NOMO-1 (cell line): ENCODE measurements at regions not wholly inside any gene's neighbourhood (a gene's known extent, or its start where the extent isn't known, plus 50 kb on each side); places are given as distances from the start of the nearest gene placed in this dataset.
"Not testable (repeated sequence)": the region's sequence is repeated elsewhere in the genome, so short reads cannot be mapped to it uniquely, and the experiment has no call there.

Experiments
- DNase-seq, 2 experiments: peaks; one replicate each; lab custom pipeline; 2025; ENCODE audit not compliant: unreplicated experiment in 2 of 2; lab: John Stamatoyannopoulos, UW

DNA sequence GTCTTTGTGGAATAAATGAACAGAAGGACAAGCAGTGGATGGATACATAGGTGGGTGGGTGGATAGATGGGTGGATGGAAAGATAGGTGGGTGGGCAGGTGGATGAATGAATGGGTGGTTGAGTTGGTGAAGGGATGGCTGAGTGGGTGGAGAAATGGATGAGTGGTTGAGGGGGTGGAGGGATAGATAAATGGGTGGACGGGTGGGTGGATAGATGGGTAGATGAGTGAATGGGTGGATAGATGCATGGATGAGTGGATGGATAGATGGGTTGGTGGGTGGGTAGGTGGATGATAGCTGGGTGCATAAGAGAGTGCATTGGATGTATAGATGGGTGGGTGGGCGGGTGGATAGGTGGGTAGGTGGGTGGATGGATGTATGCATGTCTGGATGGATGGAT lies 63.5 kb downstream of the UNC93B1 start:
- DNase-seq = not testable (repeated sequence)

DNA sequence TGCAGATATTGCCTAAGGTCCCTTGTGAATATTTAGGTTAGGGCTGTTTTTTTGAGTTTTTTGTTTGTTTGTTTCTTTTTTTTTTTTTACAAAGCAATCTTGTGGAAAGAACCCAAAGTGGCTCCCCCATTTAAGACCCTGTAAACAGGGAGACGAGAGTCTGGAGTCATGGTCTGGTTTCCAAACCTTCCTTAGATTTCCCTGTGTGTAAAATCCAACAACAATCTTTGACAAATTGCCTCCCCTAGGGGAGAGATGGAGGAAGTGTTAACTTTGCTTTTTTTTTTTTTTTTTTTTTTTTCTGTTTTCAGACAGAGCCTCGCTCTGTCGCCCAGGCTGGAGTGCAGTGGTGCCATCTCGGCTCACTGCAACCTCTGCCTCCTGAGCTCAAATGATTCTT lies 64.9 kb downstream of the UNC93B1 start:
- not testable (repeated sequence) for DNase-seq

DNA sequence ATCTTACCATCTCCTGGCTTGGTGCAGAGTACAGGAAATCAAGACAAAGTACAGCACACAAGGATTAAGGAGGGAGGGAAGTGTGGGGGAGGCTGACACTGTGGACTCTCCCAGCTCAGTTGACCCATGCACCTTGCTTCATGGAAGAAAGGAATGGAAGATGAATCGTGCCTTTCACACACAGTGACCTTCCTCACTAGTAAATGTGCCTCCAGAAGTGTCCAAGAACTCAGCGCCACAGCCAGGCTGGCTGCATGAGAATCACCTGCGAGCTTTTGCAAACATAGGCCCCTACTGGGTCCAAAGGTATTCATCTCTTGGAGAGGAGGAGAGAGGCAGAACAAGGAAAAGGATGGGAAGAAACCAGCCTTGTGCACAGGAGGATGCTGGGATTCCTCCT lies 65.5 kb downstream of the UNC93B1 start:
- not testable (repeated sequence) for DNase-seq

DNA sequence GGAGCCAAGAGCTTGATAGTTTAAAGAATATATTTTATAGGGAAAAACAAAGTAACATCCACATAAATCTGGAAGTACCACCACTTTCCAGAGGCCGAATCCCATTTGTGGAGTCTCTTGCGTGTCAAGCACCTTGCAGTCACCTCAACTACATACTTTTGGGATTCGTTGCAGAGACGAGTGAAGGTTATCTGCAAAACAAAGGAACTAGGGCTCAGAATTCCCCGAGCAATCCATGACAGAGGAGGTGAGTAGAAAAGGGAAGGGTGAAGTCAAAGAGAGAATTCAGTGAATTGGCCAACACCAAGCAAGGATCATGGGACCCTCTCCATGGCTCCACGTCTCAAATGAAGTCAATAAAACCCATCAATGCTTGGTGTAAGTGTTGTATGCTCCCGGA lies 80.3 kb downstream of the UNC93B1 start:
- DNase-seq = not testable (repeated sequence)

DNA sequence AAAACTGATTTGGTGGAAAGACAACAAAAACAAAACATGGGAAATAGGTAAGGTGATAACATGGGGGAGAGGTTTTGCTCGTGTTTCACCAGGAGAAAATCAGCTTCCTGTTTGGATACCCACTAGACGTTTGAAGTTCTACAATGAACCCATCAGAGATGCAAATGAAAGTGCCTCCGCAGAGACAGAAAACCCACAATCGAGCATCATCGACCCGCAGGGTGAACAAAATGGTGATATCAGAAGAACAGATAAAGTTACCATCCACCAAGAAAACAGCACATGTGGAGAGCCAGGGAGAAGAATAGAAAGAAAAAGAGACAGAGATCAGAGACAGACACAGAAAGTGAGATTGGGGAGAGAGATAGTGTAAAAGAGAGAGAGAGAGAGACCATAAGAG lies 83.4 kb downstream of the UNC93B1 start:
- DNase-seq = not testable (repeated sequence)

DNA sequence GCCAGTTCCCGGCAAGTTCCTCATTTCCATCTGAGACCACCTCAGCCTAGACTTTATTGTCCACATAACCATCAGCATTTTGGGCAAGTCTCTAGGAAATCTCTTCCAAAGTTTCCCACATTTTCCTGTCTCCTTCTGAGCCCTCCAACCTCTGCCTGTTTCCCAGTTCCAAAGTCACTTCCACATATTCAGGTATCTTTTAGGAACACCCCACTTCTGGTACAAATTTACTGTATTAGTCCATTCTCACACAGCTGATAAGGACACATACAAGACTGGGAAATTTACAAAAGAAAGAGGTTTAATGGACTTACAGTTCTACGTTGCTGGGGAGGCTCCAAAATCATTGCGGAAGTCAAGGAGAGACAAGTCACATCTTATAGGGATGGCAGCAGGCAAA lies 91.7 kb downstream of the UNC93B1 start:
- DNase-seq = not testable (repeated sequence)

DNA sequence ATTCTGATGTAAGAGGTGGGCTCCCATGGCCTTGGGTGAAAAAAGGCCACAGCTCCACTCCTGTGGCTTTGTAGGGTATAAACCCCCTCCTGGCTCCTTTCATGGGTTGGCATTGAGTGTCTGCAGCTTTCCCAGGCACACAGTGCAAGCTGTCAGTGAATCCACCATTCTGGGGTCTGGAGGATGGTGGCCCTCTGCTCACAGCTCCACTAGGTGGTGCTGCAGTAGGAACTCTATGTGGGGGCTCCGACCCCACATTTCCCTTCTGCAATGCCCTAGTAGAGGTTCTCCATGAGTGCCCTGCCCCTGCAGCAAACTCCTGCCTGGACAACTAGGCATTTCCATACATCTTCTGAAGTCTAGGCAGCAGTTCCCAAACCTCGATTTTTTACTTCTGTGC lies 92.7 kb downstream of the UNC93B1 start:
- DNase-seq = not testable (repeated sequence)

DNA sequence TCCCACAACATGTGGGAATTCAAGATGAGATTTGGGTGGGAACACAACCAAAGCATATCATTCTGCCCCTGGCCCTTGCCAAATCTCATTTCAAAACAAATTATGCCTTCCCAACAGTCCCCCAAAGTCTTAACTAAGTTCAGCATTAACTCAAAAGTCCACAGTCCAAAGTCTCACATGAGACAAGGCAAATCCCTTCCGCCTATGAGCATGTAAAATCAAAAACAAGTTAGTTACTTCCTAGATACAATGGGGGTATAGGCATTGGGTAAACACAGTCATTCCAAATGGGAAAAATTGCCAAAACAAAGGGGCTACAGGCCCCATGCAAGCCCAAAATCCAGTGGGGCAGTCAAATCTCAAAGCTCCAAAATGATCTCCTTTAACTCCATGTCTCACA lies 93.1 kb downstream of the UNC93B1 start:
- not testable (repeated sequence) for DNase-seq

DNA sequence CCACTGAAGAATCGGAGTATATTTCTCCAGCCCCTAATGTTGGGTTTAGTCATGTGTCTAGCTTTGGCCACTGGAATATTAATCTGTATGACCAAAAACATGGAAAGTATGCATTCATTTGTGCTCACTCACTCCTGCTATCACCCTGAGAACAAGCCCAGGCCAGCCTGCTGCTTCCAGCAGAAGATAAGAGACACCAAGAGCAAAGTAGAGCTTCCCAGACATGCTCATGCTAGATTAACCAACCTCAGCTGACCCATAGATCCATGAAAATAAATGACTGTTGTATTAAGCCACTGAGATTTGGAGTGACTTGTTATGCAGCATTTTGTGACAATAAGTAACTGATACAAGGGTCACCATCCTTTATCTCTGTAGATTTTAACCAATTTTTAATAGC lies 96.9 kb downstream of the UNC93B1 start:
- DNase-seq = not testable (repeated sequence)

DNA sequence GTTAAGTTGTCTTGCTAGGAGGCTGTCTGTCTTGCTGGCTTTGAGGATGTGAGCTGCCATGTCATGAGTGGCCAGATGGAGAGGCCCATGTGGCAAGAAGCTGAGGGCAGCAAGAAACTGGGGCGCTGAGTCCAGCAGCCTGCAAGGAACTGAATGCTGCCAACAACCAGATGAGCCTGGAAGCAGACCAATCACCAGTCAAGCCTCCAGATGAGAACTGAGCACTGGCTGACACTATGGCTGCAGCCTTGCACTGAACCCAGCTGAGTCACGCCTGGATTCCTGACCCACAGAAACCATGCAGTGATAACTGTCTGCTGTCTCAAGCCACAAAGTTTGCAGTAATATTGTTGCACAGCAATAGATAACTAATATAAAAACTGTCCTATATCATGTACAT lies 104.4 kb downstream of the UNC93B1 start:
- not testable (repeated sequence) for DNase-seq

DNA sequence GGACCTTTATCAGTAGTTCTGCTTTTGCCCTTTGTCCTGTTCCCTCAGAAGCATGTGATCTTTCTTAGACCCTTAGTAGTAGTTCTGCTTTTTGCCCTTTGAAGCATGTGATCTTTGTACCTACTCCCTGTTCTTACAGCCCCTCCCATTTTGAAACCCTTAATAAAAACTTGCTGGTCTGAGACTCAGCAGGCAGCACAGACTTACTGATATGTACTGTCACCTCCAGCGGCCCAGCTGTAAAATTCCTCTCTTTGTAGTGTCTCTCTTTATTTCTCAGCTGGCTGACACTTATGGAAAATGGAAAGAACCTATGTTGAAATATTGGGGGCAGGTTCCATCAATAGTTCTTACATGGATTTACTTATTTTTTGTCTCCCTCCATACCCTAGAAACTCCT lies 110.4 kb downstream of the UNC93B1 start:
- not testable (repeated sequence) for DNase-seq

DNA sequence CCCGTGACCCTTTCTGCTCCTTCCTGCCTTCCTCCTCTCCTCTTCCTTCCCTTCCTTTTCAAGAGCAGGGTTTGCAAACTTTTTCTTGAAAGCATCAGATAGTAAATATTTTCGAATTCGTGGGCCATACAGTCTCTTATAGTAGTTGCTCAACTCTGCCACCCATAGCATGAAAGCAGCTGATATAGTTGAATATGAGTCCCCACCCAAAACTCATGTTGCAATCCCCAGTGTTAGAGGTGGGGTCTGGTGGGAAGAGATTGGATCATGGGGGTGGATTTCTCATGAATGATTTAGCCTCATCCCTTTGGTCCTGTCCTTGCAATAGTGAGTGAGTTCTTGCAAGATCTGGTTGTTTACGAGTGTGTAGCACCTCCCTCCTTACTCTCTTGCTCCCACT lies 114.3 kb downstream of the UNC93B1 start:
- not testable (repeated sequence) for DNase-seq

DNA sequence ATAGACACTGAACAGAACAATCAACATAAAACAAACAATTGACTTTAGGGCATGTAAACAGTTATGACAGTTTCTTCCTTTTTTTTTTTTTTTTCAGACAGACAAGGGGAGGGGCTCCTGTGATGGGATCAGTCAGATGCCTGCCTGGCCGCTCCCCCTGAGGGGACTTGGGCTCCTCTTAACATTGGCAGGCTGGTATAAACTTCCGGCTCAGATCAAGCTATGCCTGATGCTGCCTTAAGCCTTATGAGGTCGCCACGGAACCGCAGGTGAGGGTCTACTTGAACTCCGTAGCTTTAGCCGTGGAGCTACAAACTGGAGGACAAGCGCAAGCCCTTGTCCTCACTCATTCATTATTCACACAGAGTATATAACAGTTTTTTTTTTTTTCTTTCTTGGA lies 115.8 kb downstream of the UNC93B1 start:
- not testable (repeated sequence) for DNase-seq

DNA sequence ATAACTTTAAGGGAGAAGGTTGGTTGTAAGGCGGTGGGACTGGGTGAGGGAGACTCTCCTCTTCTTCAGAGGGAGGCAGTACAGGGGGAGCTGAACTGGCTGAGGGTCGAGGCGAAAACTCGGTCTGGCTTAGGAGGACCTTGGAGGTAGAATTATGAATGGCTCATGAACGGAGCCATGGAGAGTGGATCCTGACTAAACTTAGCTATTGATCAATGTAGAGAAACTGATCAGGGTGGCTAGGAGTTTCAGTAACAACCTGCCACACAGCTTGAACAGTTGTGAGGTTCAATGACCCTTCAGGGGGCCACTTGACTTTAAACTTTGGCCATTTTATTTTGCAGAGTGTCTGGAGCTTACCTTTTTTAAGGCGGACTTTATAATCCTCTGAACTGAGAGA lies 117.2 kb downstream of the UNC93B1 start:
- DNase-seq = not testable (repeated sequence)

DNA sequence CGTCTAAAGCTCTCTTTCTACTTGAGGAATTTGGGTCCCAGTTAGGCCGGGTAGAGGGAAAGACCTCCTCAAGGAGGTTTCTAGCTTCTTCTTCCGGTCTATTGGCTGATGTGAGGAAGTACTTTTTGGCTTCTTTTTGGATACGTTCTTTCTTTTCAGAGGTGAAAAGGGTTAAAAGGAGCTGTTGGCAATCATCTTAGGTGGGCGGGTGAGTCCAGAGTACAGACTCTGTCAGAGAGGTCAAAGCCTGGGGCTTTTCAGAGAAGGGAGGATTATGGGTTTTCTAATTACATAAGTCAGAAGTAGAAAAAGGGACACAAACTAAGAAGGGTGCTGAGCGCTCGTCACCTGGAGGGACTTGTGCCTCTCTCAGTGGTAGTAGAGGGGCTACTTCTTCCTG lies 117.7 kb downstream of the UNC93B1 start:
- not testable (repeated sequence) for DNase-seq

DNA sequence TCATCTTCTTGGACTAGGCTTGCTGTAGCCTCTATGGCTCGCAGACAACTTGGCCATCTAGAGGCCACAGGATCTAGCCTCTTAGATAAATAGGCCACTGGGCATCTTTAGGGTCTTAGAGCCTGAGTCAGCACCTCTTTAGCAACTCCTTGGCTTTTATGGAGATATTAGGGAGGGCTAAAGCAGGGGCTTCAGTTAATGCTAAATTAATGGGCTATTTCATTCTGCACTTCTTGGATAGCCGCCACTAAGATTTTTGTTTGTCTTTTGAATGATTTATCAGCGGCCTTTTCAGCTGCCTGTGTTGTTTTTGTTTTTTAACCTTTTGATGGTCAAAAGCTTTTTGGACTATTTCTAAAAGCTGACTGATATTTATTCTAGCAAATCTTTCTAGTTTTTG lies 118.3 kb downstream of the UNC93B1 start:
- not testable (repeated sequence) for DNase-seq

DNA sequence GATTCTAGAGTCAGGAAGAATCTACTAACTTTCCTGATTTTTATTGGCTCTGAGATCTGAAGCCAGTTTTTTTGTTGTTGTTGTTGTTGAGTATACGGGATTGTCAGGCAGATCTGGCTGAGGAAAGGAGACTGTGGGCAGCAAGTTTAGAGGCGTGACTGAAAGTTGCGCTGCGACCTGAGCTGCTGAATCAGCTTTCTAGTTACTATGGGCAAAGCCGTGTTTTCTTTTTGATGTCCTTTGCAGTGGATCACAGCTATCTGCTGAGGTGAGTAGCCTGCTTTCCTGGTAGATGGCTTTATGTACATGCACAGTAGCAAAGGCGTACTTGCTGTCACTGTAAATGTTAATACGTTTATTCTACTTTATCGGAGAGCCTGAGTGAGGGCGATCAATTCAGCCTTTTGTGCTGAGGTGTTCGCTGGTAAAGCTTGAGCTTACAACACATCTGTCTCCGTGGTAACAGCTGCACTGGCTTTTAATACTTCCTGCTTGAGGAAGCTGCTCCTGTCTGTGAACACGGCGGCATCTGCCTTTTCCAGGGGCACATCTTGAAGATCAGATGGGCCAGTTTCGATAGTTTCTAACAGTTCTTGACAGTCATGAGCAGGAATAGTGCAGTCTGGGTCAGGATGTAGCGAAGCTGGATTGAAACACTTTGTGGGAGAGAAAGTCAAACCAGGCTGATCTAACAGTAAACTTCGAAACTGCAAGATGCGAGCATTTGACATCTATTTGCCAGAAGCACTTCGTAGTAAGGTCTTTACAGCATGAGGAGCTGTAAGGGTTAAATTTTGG lies 118.9 kb downstream of the UNC93B1 start:
- not testable (repeated sequence) for DNase-seq

DNA sequence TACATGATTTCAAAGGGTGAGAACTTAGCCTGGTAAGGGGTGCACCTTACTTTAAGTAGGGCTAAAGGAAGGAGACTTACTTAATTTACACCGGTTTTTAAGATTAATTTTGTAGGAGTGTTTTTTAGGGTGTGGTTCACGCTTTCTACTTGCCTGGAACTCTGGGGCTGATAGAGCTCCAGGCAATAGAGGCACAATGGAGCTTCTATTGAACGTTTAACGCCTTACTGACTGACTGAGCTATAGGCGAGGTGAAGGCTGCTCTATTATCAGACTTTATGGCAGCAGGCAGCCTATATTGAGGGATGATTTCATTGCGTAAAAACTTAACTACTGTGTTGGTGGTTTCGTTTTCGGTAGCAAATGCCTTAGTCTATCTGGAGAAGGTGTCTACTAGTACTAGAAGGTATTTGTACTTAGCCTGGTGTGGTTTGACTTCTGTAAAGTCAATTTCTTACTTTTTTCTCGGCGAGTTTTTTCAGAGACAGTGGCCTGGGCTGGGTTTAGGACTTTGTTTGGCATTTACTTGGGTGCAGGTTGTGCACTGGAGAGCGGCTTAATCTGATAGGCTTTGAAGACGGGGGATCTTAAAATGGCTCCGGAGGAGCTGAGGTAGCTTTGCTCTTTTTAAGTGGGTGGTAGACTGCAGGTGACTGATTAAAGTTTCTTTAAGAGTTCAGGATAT lies 119.7 kb downstream of the UNC93B1 start:
- DNase-seq = peak in 1 of 2 experiments; percentile 12

DNA sequence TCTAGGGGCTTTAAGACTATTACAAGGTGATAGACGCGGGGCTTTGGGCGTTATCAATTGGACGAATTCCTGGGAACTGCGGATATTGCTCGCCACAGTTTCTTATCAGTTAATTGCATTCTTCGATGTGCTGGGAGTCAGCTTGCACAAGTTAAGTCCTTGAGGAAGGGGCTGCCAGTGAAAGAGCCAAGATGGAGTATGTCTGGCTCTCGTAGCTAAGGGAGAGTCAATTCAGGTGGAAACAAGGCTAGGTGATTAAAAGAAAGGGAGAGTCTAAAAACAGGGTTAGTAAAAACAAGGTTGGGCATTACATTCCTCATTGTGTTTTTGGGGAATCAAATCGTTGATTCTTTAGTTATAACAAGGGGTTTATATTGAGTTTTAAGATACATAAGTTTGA lies 121.6 kb downstream of the UNC93B1 start:
- not testable (repeated sequence) for DNase-seq

DNA sequence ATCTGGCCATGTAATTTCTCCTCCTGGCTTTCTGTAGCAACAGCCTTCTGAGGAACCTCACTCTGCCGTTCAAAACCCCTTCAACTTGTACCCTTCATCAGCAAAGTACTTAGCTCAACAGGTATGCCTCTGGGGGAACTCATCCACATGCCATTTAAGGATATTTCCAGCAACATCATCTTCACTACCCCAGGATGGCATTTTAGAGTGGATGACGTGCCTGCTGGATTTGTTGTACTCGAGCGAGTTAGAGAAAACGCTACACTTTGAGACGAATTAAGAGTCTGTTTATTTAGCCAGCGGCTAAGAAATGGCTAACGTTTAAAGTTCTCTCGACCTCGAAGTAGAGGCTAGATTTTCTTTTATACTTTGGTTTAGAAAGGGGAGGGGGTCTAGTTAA lies 122.1 kb downstream of the UNC93B1 start:
- DNase-seq = not testable (repeated sequence)

DNA sequence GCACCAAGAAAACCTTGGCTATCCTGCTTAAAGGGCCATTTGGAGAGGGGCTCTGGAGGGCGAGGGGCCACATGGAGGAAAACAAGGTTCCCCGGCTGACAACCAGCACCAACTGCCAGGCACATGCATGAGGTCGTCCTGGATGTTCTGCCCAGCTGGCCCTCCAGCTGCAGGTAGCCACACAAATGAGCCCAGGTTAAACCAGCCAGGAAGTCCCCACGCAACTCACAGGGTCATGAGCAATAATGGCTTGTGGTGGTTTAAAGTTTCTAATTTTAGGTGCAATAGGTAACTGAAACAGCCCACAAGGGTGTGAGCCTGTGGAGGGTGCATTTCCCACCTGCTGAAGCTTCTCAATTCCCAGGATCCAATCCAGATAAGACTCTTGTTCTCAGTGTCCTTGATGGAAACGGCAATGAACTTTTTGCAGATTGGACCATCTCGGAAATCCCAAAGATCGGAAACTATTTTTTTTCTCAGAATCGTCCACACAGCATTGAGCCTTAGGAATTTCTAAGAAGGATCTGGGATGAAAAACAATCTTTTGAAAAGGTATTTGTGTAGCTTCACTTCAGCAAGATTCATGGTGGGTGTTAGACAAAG lies 123.2 kb downstream of the UNC93B1 start:
- DNase-seq = not testable (repeated sequence)

DNA sequence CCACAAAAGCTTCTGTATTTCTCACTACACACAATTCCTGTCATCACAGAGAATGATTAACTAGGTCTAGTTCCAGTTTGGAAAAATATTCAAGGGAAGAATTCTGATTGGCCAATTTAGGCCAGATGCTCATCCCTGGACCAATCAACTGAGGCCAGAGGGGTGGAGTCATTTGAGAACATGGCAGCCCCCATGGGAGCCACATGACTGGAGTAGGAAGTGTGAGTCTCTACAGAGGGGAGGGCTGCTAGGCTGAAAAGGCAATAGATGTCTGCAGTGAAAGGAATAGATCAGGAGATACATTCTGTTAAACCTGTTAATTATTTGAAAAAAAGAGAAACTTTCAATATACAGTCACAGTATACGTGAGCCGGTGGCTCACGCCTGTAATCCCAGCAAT lies 125.2 kb downstream of the UNC93B1 start:
- DNase-seq = not testable (repeated sequence)
